H1 (cell line): ENCODE measurements at regions not wholly inside any gene's neighbourhood (a gene's known extent, or its start where the extent isn't known, plus 50 kb on each side); places are given as distances from the start of the nearest gene placed in this dataset.
"Not testable (repeated sequence)": the region's sequence is repeated elsewhere in the genome, so short reads cannot be mapped to it uniquely, and the experiment has no call there.

Experiments
- CTCF ChIA-PET: fragments of 300-600 bp; sonication (Branson Sonifier 250); formaldehyde crosslinking; loops from one replicate; lab custom pipeline; 2021; ENCODE audit not compliant: partially characterized antibody; lab: Charles Lee
- POLR2A ChIA-PET: fragments of 300-600 bp; sonication (Branson Sonifier 250); formaldehyde crosslinking; loops from one replicate; lab custom pipeline; 2021; ENCODE audit warnings: inconsistent platforms; ENCODE audit not compliant: partially characterized antibody; lab: Charles Lee
- DNase-seq, 2 experiments: peaks; one replicate each; pipeline versions ENCODE4 v3.0.0 to v3.0.0-alpha.2; 2010 to 2022; ENCODE audit warnings: low spot score in 2 of 2, low read depth in 1 of 2, mixed read lengths in 1 of 2
- FAIRE-seq: peaks from 2 replicates; lab custom pipeline; 2011; peaks lifted over from hg19 to GRCh38; lab: Jason Lieb, UNC
- H2AFZ ChIP-seq: 2 replicates; pipeline ENCODE4 v1.8.1; 2012; ENCODE audit warnings: low read length, inconsistent platforms
- H2AK5ac ChIP-seq: 2 replicates; pipeline ENCODE4 v1.6.1; 2013; ENCODE audit warnings: low read depth, low read length
- H2BK120ac ChIP-seq: replicated peaks from 2 replicates; pipeline ENCODE3; 2013; ENCODE audit warnings: low read depth, low read length, inconsistent platforms
- H2BK12ac ChIP-seq: 2 replicates; pipeline ENCODE4 v1.6.1; 2013; ENCODE audit warnings: low read depth, low read length
- H2BK15ac ChIP-seq: 2 replicates; pipeline ENCODE4 v1.6.1; 2013; ENCODE audit warnings: low read length
- H2BK20ac ChIP-seq: 2 replicates; pipeline ENCODE4 v1.6.1; 2013; ENCODE audit warnings: low read length
- H2BK5ac ChIP-seq: 2 replicates; pipeline ENCODE4 v1.6.1; 2013; ENCODE audit warnings: low read depth, low read length
- H3K14ac ChIP-seq: 2 replicates; pipeline ENCODE4 v1.6.1; 2013; ENCODE audit warnings: inconsistent platforms; ENCODE audit not compliant: insufficient read length
- H3K18ac ChIP-seq: 2 replicates; pipeline ENCODE4 v1.6.1; 2013; ENCODE audit warnings: low read length; ENCODE audit errors: extremely low read depth
- H3K23ac ChIP-seq: 2 replicates; pipeline ENCODE4 v1.6.1; 2013; ENCODE audit warnings: inconsistent platforms; ENCODE audit not compliant: insufficient read length
- H3K23me2 ChIP-seq: 2 replicates; pipeline ENCODE4 v1.6.1; 2013; ENCODE audit warnings: low read depth, low read length
- H3K27ac ChIP-seq: 2 replicates; pipeline ENCODE4 v1.6.1; 2011; ENCODE audit warnings: low read depth, low read length, inconsistent platforms
- H3K27me3 ChIP-seq, 4 experiments: replicated peaks in 1 of 4; 1 replicate in 1 of 4; 2 replicates in 3 of 4; pipeline versions ENCODE4 v1.6.1 to v1.8.1; 2011 to 2013; ENCODE audit warnings: low read length in 3 of 4, mild to moderate bottlenecking in 3 of 4, inconsistent platforms in 2 of 4, mixed read lengths in 2 of 4, moderate library complexity in 1 of 4; ENCODE audit not compliant: control insufficient read depth in 3 of 4, insufficient read depth in 3 of 4; ENCODE audit errors: extremely low read depth in 1 of 4
- H3K36me3 ChIP-seq, 4 experiments: 2 replicates each; pipeline versions ENCODE4 v1.6.1 to v1.8.1; 2011 to 2013; ENCODE audit warnings: mild to moderate bottlenecking in 4 of 4, low read length in 3 of 4, moderate library complexity in 2 of 4, control low read depth in 1 of 4, inconsistent platforms in 1 of 4; ENCODE audit not compliant: insufficient read depth in 4 of 4, control insufficient read depth in 2 of 4
- H3K4ac ChIP-seq: replicated peaks from 2 replicates; pipeline ENCODE3; 2013; ENCODE audit warnings: low read length, low read depth, mixed read lengths, inconsistent platforms; ENCODE audit not compliant: insufficient read length
- H3K4me1 ChIP-seq, 4 experiments: replicated peaks in 1 of 4; 1 replicate in 1 of 4; 2 replicates in 3 of 4; pipeline versions ENCODE4 v1.6.1 to v1.8.1; 2011 to 2013; ENCODE audit warnings: low read length in 3 of 4, inconsistent platforms in 2 of 4, mixed read lengths in 1 of 4; ENCODE audit not compliant: insufficient read depth in 4 of 4, control insufficient read depth in 3 of 4
- H3K4me2 ChIP-seq, 2 experiments: 2 replicates each; pipeline versions ENCODE4 v1.6.1 to v1.8.1; 2011 to 2013; ENCODE audit warnings: low read depth in 2 of 2, low read length in 2 of 2, control low read depth in 1 of 2, inconsistent platforms in 1 of 2, mild to moderate bottlenecking in 1 of 2; ENCODE audit not compliant: insufficient read depth in 1 of 2
- H3K4me3 ChIP-seq, 4 experiments: fragments of 200-600, 300-600 bp in 1 of 4; sonication (generic), shearing (Covaris generic), sonication (Bioruptor Twin) in 1 of 4; 2 replicates each; pipeline versions ENCODE4 v1.5.1 to v1.8.1; 2011 to 2016; ENCODE audit warnings: low read length in 4 of 4, low read depth in 3 of 4, control low read depth in 2 of 4, inconsistent platforms in 2 of 4, mild to moderate bottlenecking in 2 of 4, mixed read lengths in 1 of 4, moderate library complexity in 1 of 4; ENCODE audit not compliant: insufficient read depth in 2 of 4; ENCODE audit errors: extremely low read depth in 1 of 4
- H3K56ac ChIP-seq: replicated peaks from 2 replicates; pipeline ENCODE3; 2013; ENCODE audit warnings: low read depth, mild to moderate bottlenecking, mixed read lengths, low read length, inconsistent platforms; ENCODE audit not compliant: insufficient read length
- H3K79me1 ChIP-seq: 2 replicates; pipeline ENCODE4 v1.6.1; 2013; ENCODE audit warnings: low read depth, low read length, control low read depth
- H3K79me2 ChIP-seq, 2 experiments: 2 replicates each; pipeline versions ENCODE4 v1.6.1 to v1.8.1; 2012 to 2013; ENCODE audit warnings: low read length in 2 of 2, mild to moderate bottlenecking in 2 of 2, inconsistent platforms in 1 of 2; ENCODE audit not compliant: insufficient read depth in 2 of 2, control insufficient read depth in 1 of 2
- H3K9ac ChIP-seq, 4 experiments: replicated peaks in 1 of 4; 1 replicate in 1 of 4; 2 replicates in 3 of 4; pipeline versions ENCODE4 v1.6.1 to v1.8.1; 2011 to 2013; ENCODE audit warnings: low read depth in 3 of 4, low read length in 3 of 4, control low read depth in 2 of 4, mild to moderate bottlenecking in 2 of 4, moderate library complexity in 2 of 4, inconsistent platforms in 1 of 4; ENCODE audit errors: extremely low read depth in 1 of 4
- H3K9me3 ChIP-seq, 2 experiments: 2 replicates each; pipeline versions ENCODE4 v1.6.1 to v1.8.1; 2012 to 2013; ENCODE audit warnings: mild to moderate bottlenecking in 2 of 2, moderate library complexity in 2 of 2, control low read depth in 1 of 2, inconsistent platforms in 1 of 2, low read depth in 1 of 2, low read length in 1 of 2, mixed read lengths in 1 of 2; ENCODE audit not compliant: insufficient read depth in 2 of 2
- H4K20me1 ChIP-seq, 2 experiments: replicated peaks in 1 of 2; 2 replicates each; pipeline versions ENCODE3 to v1.8.1; 2011 to 2013; ENCODE audit warnings: inconsistent platforms in 2 of 2, low read length in 2 of 2, mild to moderate bottlenecking in 1 of 2; ENCODE audit not compliant: insufficient read depth in 2 of 2, control insufficient read depth in 1 of 2
- H4K5ac ChIP-seq: 2 replicates; pipeline ENCODE4 v1.6.1; 2013; ENCODE audit warnings: low read length, low read depth, mixed read lengths, inconsistent platforms; ENCODE audit not compliant: insufficient read length
- H4K8ac ChIP-seq: 2 replicates; pipeline ENCODE4 v1.8.0; 2013; ENCODE audit warnings: mild to moderate bottlenecking, moderate library complexity, low read length, inconsistent platforms; ENCODE audit not compliant: insufficient read depth; ENCODE audit errors: extremely low read depth
- H4K91ac ChIP-seq: replicated peaks from 2 replicates; pipeline ENCODE3; 2013; ENCODE audit warnings: low read length, mixed read lengths, inconsistent platforms; ENCODE audit not compliant: insufficient read length

GRCh38 chr4:66928881-66929280 is 616.4 kb downstream of the CENPC start:
- H3K4me3 ChIP-seq, H2AK5ac ChIP-seq, H3K4me1 ChIP-seq, H3K23ac ChIP-seq, H3K4me2 ChIP-seq, H2BK20ac ChIP-seq, H4K5ac ChIP-seq, H2BK12ac ChIP-seq, H3K36me3 ChIP-seq, H3K9ac ChIP-seq, H3K4ac ChIP-seq, H3K18ac ChIP-seq, H3K9me3 ChIP-seq, H4K91ac ChIP-seq, H2BK15ac ChIP-seq, H3K56ac ChIP-seq, H2BK120ac ChIP-seq, H3K27ac ChIP-seq, H3K79me2 ChIP-seq, DNase-seq, H4K8ac ChIP-seq, H2AFZ ChIP-seq, H4K20me1 ChIP-seq, H2BK5ac ChIP-seq, H3K27me3 ChIP-seq, H3K14ac ChIP-seq, POLR2A ChIA-PET, H3K79me1 ChIP-seq, H3K23me2 ChIP-seq: not testable (repeated sequence)
- FAIRE-seq = peak; percentile 63
- CTCF ChIA-PET = interaction anchor here (0.8 kb wide), 1 partner anchor 21 kb away, joined by 3 read pairs; no protein-coding TSS in a partner anchor
